GM12878 (cell line): ENCODE measurements at regions not wholly inside any gene's neighbourhood (a gene's known extent, or its start where the extent isn't known, plus 50 kb on each side); places are given as distances from the start of the nearest gene placed in this dataset.

Source experiments
- ATAC-seq: fragments of 200-7000 bp; cut with Tn5 transposase; 3 replicates; pipeline ENCODE4 v1.9.1; 2020; ENCODE audit warnings: mild to moderate bottlenecking, moderate library complexity
- BruUV-seq: library from RNA; stranded (reverse); fragments of 400-500 nt; replicated peaks from 2 replicates; lab custom pipeline; 2021; lab: Mats Ljungman, UMichigan
- CTCF ChIA-PET: fragments of 300-600 bp; sonication (Branson Sonifier 250); formaldehyde crosslinking; extraction: SDS; loops from one replicate; lab custom pipeline; 2021; ENCODE audit warnings: inconsistent platforms; lab: Yijun Ruan, JAX
- POLR2A ChIA-PET: fragments of 350-600 bp; formaldehyde crosslinking; extraction: SDS; loops from one replicate; lab custom pipeline; 2021; ENCODE audit warnings: inconsistent platforms; lab: Charles Lee
- RAD21 ChIA-PET: fragments of 300-600 bp; sonication (Branson Sonifier 250); formaldehyde crosslinking; loops from one replicate; lab custom pipeline; 2023; ENCODE audit warnings: antibody characterized with exemption; ENCODE audit not compliant: unreplicated experiment; lab: Charles Lee
- SMC1A ChIA-PET: fragments of 300-600 bp; sonication (Branson Sonifier 250); formaldehyde crosslinking; loops from one replicate; lab custom pipeline; 2023; ENCODE audit not compliant: unreplicated experiment, uncharacterized antibody; lab: Charles Lee
- DNase-seq: peaks from one replicate; pipeline ENCODE4 v3.0.0-alpha.2; 2011; ENCODE audit warnings: low read depth, low spot score
- FAIRE-seq: peaks from 3 replicates; lab custom pipeline; 2011; peaks lifted over from hg19 to GRCh38; lab: Jason Lieb, UNC
- H2AFZ ChIP-seq: 2 replicates; pipeline ENCODE4 v1.6.0; 2011; ENCODE audit warnings: low read depth, low read length, control low read depth; ENCODE audit not compliant: control insufficient read depth
- H3K27ac ChIP-seq: 2 replicates; pipeline ENCODE4 v1.5.1; 2011; ENCODE audit warnings: control low read depth; ENCODE audit not compliant: control insufficient read depth, insufficient read depth
- H3K27me3 ChIP-seq, 2 experiments: replicated peaks in 1 of 2; 2 replicates each; pipeline versions ENCODE4 v1.6.0 to v1.6.1; 2011; ENCODE audit warnings: low read length in 1 of 2; ENCODE audit not compliant: control insufficient read depth in 2 of 2, insufficient read depth in 2 of 2
- H3K36me3 ChIP-seq, 2 experiments: 2 replicates each; pipeline ENCODE4 v1.5.1; 2011; ENCODE audit warnings: low read length in 1 of 2; ENCODE audit not compliant: control insufficient read depth in 2 of 2, insufficient read depth in 2 of 2
- H3K4me1 ChIP-seq: 2 replicates; pipeline ENCODE4 v1.6.1; 2011; ENCODE audit warnings: mild to moderate bottlenecking, low read length, moderate library complexity, mixed read lengths; ENCODE audit not compliant: control insufficient read depth, insufficient read depth
- H3K4me2 ChIP-seq: 2 replicates; pipeline ENCODE4 v1.6.0; 2011; ENCODE audit warnings: control low read depth; ENCODE audit not compliant: control insufficient read depth, insufficient read depth
- H3K4me3 ChIP-seq: fragments of 200-600 bp; sonication (generic); 2 replicates; pipeline ENCODE4 v1.5.1; 2016
- H3K79me2 ChIP-seq: 2 replicates; pipeline ENCODE4 v1.6.0; 2011; ENCODE audit warnings: low read length; ENCODE audit not compliant: control insufficient read depth, insufficient read depth
- H3K9ac ChIP-seq: 2 replicates; pipeline ENCODE4 v1.8.0; 2011; ENCODE audit warnings: low read length, control low read depth, mixed read lengths; ENCODE audit not compliant: control insufficient read depth, insufficient read depth
- H3K9me3 ChIP-seq: replicated peaks from 3 replicates; pipeline ENCODE4 v1.5.1; 2011; ENCODE audit warnings: mild to moderate bottlenecking, low read length; ENCODE audit not compliant: control insufficient read depth, insufficient read depth
- H4K20me1 ChIP-seq: 2 replicates; pipeline ENCODE4 v1.6.0; 2011; ENCODE audit not compliant: control insufficient read depth, insufficient read depth
- ATF7 ChIP-seq: fragments of 450-650 bp; IDR thresholded peaks from 2 replicates; pipeline ENCODE4 v1.6.1; 2016; ENCODE audit warnings: low read depth, mild to moderate bottlenecking
- BACH1 ChIP-seq: fragments of 450-650 bp; IDR thresholded peaks from 2 replicates; pipeline ENCODE4 v1.6.1; 2017; ENCODE audit warnings: mild to moderate bottlenecking, borderline replicate concordance
- CEBPB ChIP-seq, 2 experiments: fragments of 150-350 bp in 1 of 2; IDR thresholded peaks; 2 replicates each; pipeline ENCODE4 v1.6.1; 2012 to 2014; ENCODE audit warnings: low read depth in 2 of 2, low read length in 2 of 2, borderline replicate concordance in 1 of 2, inconsistent platforms in 1 of 2
- E2F8 ChIP-seq: fragments of 450-650 bp; IDR thresholded peaks from 2 replicates; pipeline ENCODE4 v1.6.1; 2018; ENCODE audit warnings: mild to moderate bottlenecking, low read depth, moderate library complexity; ENCODE audit not compliant: partially characterized antibody
- EZH2 ChIP-seq: IDR thresholded peaks from 2 replicates; pipeline ENCODE4 v1.6.1; 2012; ENCODE audit warnings: low read depth, mild to moderate bottlenecking, control low read depth, inconsistent platforms, low read length, borderline replicate concordance; ENCODE audit not compliant: control insufficient read depth
- HDGF ChIP-seq: fragments of 450-650 bp; IDR thresholded peaks from 2 replicates; pipeline ENCODE4 v1.6.1; 2016; ENCODE audit warnings: antibody characterized with exemption
- KLF5 ChIP-seq: fragments of 450-650 bp; IDR thresholded peaks from 2 replicates; pipeline ENCODE4 v1.6.1; 2014; ENCODE audit warnings: mild to moderate bottlenecking; ENCODE audit not compliant: partially characterized antibody
- PAX8 ChIP-seq: fragments of 450-650 bp; IDR thresholded peaks from 2 replicates; pipeline ENCODE4 v1.6.1; 2017; ENCODE audit warnings: mild to moderate bottlenecking, moderate library complexity
- RAD51 ChIP-seq: fragments of 450-650 bp; IDR thresholded peaks from 2 replicates; pipeline ENCODE4 v1.6.1; 2016; ENCODE audit warnings: moderate library complexity, mild to moderate bottlenecking, inconsistent platforms
- RELB ChIP-seq: fragments of 450-650 bp; IDR thresholded peaks from 2 replicates; pipeline ENCODE4 v1.6.1; 2017; ENCODE audit warnings: low read depth, mild to moderate bottlenecking, moderate library complexity
- TCF7 ChIP-seq: IDR thresholded peaks from 2 replicates; pipeline ENCODE4 v1.6.1; 2014; ENCODE audit warnings: antibody characterized with exemption, borderline replicate concordance
- YY1 ChIP-seq: IDR thresholded peaks from 2 replicates; pipeline ENCODE4 v1.6.1; 2011; ENCODE audit warnings: low read depth, mild to moderate bottlenecking, low read length
- ZNF24 ChIP-seq: fragments of 450-650 bp; IDR thresholded peaks from 2 replicates; pipeline ENCODE4 v1.6.1; 2017; ENCODE audit warnings: antibody characterized with exemption, mild to moderate bottlenecking
- ZNF274 ChIP-seq: IDR thresholded peaks from one replicate; pipeline ENCODE4 v1.8.0; 2011; ENCODE audit not compliant: insufficient read length, insufficient read depth
- ZNF622 ChIP-seq: fragments of 450-650 bp; IDR thresholded peaks from 2 replicates; pipeline ENCODE4 v1.6.1; 2017; ENCODE audit warnings: mild to moderate bottlenecking, inconsistent platforms
- ZSCAN29 ChIP-seq: fragments of 450-650 bp; IDR thresholded peaks from 2 replicates; pipeline ENCODE4 v1.6.1; 2017; ENCODE audit warnings: mild to moderate bottlenecking, moderate library complexity
- WGBS: methylation state at CpG from one replicate; pipeline ENCODE4 v1.1.6; 2016; ENCODE audit warnings: low lambda C conversion rate; ENCODE audit not compliant: insufficient replicate concordance, insufficient coverage; ENCODE audit errors: missing lambda C conversion rate; 5-methylcytosine and 5-hydroxymethylcytosine counted together
- in situ Hi-C: fragments of 300-500 bp; cut with MboI; formaldehyde crosslinking; loops from 9 replicates; pipeline ENCODE4 v1.14.3; 2018; ENCODE audit warnings: mixed read lengths
- intact Hi-C: fragments of 100-400 bp; cut with micrococcal nuclease; formaldehyde crosslinking; loops from one replicate; pipeline ENCODE4 v1.14.2; 2022; ENCODE audit not compliant: unreplicated experiment
- TF ChIP-seq, protein P1 (sequence below): IDR thresholded peaks from 2 replicates; pipeline ENCODE4 v1.6.1; 2011; ENCODE audit warnings: borderline replicate concordance, low read depth, mild to moderate bottlenecking, moderate library complexity, low read length; ENCODE audit not compliant: insufficient read depth, poor library complexity, severe bottlenecking

- no peaks in the 10 kb centered on the region for H3K27me3 ChIP-seq
- ChIA-PET CTCF (interaction anchor here (1.7 kb wide), 1 partner anchor 60 kb away, joined by 6 read pairs; no protein-coding TSS in a partner anchor), RAD21 (no interaction called here), SMC1A (interaction anchor here (0.7 to 1.0 kb wide), 2 partner anchors 18 to 69 kb away, joined by 3 read pairs; no protein-coding TSS in a partner anchor), POLR2A (interaction anchor here (0.6 kb wide), 1 partner anchor 16 kb away, joined by 5 read pairs; no protein-coding TSS in a partner anchor)
- intact Hi-C loops (no loop called here), in situ Hi-C loops (no loop called here)
- H3K4me2 ChIP-seq, result no peak overlapping the region
- BruUV-seq, result no TSS peak
- H2AFZ ChIP-seq, result no peak overlapping the region
- H3K4me3 ChIP-seq, result no peak overlapping the region
- no peak for TF ChIP-seq PAX8
- TF ChIP-seq HDGF, result no peak
- TF ChIP-seq, protein P1, sequence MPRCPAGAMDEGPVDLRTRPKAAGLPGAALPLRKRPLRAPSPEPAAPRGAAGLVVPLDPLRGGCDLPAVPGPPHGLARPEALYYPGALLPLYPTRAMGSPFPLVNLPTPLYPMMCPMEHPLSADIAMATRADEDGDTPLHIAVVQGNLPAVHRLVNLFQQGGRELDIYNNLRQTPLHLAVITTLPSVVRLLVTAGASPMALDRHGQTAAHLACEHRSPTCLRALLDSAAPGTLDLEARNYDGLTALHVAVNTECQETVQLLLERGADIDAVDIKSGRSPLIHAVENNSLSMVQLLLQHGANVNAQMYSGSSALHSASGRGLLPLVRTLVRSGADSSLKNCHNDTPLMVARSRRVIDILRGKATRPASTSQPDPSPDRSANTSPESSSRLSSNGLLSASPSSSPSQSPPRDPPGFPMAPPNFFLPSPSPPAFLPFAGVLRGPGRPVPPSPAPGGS, result no peak
- TF ChIP-seq ATF7, result no peak
- TF ChIP-seq CEBPB (IDR thresholded peaks at IDR 0.05; ENCODE audit: borderline replicate concordance in 1 of 2, low read depth in 2 of 2, low read length in 2 of 2), result no peak
- no peak for TF ChIP-seq KLF5
- TF ChIP-seq ZSCAN29, result no peak
- TF ChIP-seq BACH1, result no peak
- no peak for TF ChIP-seq TCF7
- no peak for TF ChIP-seq E2F8
- TF ChIP-seq ZNF622, result no peak
- TF ChIP-seq RELB, result no peak
- TF ChIP-seq EZH2, result no peak
- no peak for TF ChIP-seq ZNF274
- TF ChIP-seq YY1, result no peak
- TF ChIP-seq ZNF24, result no peak
- no peak for TF ChIP-seq RAD51
- ATAC-seq (no peak), DNase-seq (no peak), FAIRE-seq (no peak)
- no peak overlapping the region for H3K9ac ChIP-seq
- H3K4me1 ChIP-seq, result no peaks in the 10 kb centered on the region
- H3K79me2 ChIP-seq, result no peaks in the 10 kb centered on the region
- H4K20me1 ChIP-seq, result no peaks in the 10 kb centered on the region
- no peaks in the 10 kb centered on the region for H3K36me3 ChIP-seq
- no peaks in the 10 kb centered on the region for H3K9me3 ChIP-seq
- WGBS, result 46% methylated on average over 5 of the region's 5 CpGs
- no peak overlapping the region for H3K27ac ChIP-seq
Measured at GRCh38 chr7:65247491-65247890, 126.2 kb upstream of the ZNF92 start.
